GM18951 (cell line): ENCODE measurements at regions not wholly inside any gene's neighbourhood (a gene's known extent, or its start where the extent isn't known, plus 50 kb on each side); places are given as distances from the start of the nearest gene placed in this dataset.
"Not testable (repeated sequence)": the region's sequence is repeated elsewhere in the genome, so short reads cannot be mapped to it uniquely, and the experiment has no call there.

Experiments
- POLR2A ChIP-seq: IDR thresholded peaks from 4 replicates; pipeline ENCODE4 v1.6.1; 2011; ENCODE audit warnings: mild to moderate bottlenecking; ENCODE audit not compliant: insufficient read length, insufficient read depth; ENCODE audit errors: extremely low read depth
- in situ Hi-C: fragments of 300-500 bp; cut with MboI; formaldehyde crosslinking; loops from one replicate; pipeline ENCODE4 v1.12.0; 2022; ENCODE audit warnings: low sequenced_read_pairs, mixed read lengths, inconsistent platforms; ENCODE audit not compliant: unreplicated experiment

DNA sequence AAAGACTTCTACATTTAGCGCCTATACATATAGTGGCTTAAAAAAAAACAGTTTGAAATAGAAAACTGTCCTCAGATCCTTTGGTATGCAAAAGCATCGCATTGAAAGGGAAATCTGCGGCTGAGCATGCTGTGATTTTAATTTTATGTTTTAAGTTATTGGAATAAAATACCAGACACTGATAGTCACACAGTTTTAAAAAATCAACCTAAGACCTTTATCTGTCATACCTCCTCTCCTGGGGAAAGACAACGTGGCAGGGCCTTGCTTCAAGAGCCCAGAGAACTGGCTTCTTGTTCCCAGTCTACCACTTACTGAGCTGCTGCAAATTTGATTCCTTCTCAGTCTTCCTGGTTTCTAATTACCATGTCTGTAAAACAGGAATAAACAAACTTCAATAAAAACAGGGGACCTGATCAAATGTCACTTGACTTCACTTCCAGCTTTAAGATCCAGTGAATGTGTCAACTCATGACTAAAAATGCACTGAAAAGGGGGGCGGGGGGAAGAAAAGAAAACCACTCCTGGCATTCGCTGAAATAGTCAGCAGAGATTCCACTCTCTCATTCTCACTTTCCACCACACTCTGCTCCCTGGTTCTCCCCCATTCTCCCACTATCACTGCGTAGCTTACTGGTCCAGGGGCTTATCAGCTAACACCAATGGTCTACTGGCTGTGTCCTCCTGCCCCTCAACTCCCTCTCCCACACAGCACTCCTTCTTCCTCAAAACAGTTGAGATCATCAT, 494.7 kb upstream of the MARCKS start:
- in situ Hi-C loops, result no loop called here
- no peak for TF ChIP-seq POLR2A

DNA sequence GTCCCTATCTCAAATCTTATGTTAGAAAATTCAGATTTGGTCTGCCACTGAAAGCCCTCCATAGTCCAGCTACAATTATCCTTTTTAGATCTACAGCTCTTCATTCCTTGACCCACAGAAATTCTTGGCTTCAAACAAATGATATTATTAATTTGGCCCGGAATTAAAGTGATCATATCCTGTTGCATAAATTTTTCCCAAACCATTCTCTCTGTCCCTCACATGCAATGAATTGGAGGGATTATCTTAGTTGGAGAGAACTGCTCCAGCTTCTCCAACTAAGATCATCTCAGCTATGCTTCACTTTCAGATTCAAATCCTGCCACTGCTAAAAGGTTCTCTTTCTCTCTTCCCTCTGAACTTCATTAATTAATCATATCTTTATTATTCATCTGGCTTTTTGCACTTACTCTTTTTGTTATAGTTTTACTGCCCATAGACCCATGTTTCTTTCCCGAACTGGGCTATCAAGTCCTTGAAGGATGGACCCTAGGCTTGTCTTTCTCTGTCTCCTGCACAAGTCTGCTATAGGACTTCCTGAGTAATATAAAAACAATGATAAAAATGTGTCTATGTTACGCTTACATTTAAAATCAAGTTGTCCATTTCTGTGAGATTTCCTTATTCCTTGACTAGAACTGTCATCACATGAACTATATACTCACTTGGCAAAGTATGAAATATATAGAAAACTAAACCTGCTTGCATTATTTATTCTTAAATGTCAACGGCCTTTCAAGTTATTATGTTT, 493.9 kb upstream of the MARCKS start:
- in situ Hi-C loops, result no loop called here
- TF ChIP-seq POLR2A, result no peak

DNA sequence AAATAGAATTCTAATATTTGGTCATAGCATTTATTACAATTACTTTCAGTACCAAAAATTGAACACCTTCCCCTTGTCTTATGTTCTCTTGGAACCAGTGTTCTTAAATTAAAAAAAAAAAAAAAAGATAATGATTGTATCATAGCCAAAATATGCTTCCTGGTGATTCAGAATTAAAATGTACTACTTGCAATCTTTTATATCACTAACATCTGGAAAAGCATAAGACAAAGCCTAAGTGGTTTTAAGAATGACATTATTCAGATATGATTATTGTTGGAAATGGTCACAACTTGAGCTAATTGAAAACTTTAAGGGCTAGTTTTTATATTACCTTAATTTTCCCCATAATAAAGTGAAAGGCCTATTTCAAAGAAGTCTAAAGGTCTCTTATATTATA, 493.3 kb upstream of the MARCKS start:
- TF ChIP-seq POLR2A, result no peak
- in situ Hi-C loops, result no loop called here

DNA sequence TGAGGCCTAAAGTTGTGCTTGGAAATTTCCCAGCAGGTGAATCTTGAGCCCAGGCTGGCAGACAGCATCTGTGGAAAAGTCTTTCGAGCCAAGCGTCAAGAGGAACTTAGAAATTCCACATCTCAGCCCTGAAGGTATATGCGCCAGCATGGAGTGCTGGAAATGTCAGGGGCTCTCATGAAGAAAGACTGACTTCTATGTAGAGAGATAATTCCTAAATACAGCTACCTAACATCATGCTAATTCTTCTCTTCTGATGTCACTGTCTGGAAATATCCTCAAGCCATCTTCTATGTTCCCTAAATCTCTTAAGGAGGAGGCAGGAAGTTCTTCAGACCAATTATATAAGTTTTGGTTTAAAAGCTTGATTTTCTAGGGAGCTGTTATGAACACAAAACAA, 492.4 kb upstream of the MARCKS start:
- in situ Hi-C loops, result no loop called here
- no peak for TF ChIP-seq POLR2A

DNA sequence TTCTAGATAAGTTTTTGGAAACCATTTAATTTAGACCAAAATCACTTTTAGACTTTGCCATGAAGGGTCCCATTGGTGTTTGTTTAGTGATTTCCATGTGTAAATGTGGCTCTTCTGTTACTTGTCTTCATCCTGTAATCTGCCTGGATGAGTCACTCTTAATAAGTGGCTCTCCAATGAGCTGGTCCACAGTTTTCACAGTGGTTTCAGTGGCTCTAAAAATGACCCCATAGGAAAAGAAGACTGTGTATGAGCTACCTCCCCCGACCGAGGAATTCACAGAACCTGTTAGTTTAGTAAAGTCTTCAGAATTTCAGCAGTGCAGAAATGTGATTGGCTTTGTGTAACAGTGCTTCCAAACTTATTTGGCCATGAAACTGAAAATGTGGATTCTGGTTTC, 492.0 kb upstream of the MARCKS start:
- TF ChIP-seq POLR2A, result no peak
- in situ Hi-C loops, result no loop called here

DNA sequence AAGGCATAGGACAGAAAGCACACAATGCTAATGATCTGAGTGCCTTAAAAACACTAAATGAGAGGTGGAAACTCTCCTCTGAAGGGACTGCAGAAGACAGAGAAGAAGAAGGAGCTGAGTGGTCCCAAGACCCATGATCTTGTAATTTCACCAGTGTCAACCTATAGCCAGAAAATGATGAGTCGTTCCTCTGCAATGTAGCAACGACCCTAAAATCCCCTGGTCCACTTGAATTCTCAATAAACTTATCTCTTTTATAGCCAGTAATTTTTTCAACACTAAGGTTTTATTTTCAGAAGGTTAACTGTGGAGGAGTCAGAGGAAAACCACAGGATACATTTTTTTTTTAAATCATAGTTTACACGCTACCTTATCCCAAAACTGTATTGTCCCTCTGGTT, 490.6 kb upstream of the MARCKS start:
- TF ChIP-seq POLR2A, result no peak
- in situ Hi-C loops, result no loop called here

DNA sequence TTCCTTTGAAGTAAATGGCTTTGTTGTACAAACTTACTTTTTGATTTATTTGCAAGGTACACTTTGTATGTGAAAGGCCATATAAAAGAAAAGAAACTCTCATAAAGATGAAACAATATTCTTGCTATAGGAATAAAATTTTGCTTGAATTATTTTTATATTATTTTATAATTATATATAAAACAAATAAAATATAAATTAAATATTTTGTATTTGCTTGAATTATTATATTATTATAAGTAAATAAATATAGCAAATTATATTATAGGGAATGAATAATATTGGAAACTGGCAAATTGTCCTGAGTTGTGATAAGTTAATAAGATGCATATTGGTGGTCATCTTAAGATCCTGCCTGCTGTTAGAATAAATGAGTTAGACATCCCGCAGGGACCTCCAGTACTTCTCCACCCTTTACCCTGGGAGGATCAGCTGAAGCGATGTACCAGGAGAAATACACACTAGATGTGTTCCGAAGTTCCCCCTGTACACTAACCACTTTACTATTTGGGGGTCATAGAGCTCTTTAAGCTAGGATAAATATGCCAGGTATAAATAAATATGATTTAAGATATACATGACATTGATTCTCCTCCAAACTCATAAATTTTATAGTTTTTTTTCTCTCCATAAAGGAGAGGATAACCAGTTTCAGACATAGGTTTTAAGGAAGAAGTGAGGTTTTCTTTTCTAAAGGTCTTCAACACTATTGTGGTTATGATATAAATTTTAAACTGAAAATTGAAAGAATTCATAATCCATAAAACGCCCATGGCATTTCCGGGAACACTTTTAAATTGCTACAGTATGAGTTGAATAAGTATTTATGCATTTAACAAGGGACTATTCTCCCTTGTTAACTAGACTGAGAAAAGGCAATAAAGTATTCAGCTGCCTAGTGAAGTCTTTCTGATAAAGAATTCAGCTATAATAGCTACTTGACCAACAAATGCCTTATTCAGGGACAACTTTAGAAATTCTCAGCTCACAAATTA, 486.3 kb upstream of the MARCKS start:
- TF ChIP-seq POLR2A, result no peak
- in situ Hi-C loops, result no loop called here

DNA sequence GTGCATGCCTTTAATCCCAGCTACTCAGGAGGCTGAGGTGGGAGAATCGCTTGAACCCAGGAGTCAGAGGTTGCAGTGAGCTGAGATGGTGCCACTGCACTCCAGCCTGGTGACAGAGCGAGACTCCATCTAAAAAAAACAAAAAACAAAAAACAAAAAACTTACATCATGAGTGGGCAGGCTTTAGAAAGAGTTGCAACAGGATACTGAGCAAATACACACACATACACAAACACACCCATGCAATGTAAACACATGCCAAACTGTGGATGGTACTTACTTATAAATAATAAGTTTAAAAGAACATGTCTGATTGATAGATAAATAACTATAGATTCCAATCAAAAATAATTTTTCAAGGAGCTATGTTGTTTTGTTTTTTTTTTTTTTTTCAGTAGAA, 481.7 kb upstream of the MARCKS start:
- in situ Hi-C loops, result not testable (repeated sequence)

DNA sequence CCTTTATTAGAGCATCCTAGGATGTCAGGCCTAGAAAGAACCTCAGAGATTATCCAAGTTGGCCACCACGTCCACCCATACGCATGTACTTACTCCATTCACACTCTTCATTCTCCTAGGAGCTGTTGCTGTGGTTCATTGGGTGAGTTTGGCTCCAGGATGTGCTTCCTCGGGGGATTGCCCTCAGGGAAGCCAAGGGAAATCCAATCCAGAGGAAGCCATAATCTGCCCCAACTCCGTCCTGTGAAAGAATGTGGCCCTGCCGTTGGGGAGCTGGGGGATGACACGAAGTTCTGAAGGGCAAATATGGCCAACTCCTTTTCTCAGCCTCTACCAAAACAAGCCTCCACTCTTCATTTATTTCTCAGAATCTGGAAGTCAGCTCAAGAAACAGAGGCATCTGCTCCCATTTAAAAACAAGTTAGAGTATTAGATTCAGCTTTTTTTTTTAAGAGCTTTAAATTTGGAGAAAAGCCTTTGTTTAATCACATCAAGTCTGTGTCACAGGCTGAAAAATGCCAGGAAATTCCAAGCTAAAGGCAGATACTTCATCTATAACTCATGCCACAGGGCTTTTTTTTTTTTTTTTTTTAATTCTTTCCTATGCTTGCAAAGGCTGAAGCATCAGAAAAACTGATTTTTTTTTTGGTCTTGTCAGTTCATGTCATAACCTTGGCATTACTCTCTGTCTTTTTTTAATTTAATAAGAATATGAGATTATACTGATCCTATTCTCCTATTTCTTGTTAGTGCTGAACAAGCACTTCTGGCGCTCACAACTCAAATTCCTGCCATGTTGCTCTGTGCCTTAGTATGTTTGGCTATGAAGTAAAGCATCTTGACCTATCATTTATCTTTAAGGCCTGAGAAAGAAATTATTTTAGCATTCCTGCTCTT, 480.9 kb upstream of the MARCKS start:
- in situ Hi-C loops, result no loop called here
- TF ChIP-seq POLR2A, result no peak

DNA sequence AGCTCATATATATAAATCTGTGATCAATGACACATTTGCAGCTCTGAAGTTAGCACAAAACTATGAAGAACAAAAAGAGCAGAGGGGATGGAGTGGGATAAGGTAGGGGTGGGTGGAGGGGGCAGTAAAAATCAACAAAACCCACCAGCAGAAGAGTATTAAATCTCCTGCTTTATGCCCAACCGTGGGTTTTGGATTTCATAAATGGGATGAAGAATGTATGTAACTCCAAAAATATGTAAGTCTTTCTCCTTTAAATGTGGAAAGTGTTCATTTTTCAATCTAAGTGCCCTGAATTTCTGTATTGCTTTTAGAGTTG, 480.3 kb upstream of the MARCKS start:
- no peak for TF ChIP-seq POLR2A
- in situ Hi-C loops, result no loop called here

DNA sequence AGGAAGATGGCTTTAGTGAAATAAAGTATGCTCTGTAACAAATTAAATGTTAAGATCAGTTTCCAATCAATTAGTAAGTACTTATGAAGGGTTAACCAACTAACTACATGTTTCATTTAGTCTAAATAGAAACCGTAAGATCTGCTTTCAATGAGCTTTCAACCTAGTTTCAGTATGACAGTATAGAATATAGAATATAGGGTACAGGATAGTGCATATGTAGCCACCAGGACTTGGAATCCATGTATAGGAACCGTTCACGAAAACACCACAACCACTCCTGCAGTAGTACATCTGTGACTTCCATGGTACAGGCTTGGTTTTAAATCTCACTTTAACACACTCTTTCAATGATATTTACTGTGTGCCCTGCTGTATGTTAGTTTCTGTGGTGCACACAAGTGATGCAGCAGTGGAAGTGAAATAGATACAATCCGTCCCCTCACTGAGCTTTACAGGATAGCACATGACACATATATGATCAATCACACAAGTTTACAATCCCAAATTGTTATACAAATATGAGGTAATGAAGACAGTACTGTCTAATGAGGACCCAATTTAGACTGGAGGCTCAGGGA, 479.7 kb upstream of the MARCKS start:
- no peak for TF ChIP-seq POLR2A
- in situ Hi-C loops, result no loop called here

DNA sequence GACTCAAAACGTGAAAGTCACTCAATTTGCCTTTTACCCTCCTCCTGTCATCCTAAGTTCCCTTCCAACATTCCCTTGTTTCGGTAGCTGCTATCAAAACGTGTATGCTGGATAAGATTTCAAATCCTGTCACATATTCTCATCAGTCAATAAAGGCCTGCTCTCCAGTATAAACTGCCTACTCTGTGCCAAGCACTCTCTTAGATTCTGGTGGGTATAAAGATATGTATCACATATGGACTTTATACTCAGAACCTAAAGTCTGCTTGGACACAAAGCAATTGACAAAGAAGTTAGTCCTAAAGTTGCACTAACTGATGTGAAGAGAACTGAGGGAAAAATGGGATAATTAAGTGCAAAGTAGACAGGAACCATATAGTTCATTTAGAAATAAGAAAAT, 476.6 kb upstream of the MARCKS start:
- TF ChIP-seq POLR2A, result no peak
- in situ Hi-C loops, result no loop called here

DNA sequence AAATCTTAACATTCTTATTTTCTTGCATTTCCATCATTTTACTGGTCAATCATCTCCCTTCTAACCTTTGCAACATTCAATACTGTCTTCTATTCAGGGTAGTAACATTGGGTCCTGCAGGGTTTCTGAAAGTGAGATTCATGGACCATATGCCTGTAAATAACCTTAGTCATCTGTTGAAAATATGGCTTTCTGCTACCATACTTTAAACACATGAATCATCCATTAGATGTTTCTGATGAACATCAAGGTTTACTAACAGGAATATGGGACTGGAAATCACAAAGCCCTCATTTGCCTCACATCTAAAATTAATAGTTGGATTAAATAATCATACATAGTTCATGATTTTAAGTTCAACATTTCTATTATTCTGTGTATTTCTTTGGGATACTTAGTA, 475.9 kb upstream of the MARCKS start:
- in situ Hi-C loops, result no loop called here
- TF ChIP-seq POLR2A, result no peak

DNA sequence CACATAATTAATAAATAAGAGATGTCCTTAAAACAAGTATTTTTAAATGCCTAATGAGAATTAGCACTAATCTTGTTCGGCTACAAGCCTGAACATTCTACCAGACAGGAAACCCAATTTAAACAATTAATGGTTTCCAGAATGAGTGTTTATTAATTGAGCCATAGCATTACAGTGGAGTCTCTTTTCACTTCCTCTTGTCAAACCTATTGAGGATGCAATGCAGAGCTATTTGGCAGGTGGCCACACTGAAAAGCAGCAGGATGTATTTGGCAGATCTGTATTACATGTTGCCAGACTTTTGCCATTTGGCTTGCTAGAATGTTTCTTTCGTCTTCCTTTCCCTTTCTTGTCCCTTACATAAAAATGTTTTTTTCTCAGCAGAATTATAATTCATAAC, 475.2 kb upstream of the MARCKS start:
- TF ChIP-seq POLR2A, result no peak
- in situ Hi-C loops, result no loop called here
